HL-60 (cell line): ENCODE measurements at regions not wholly inside any gene's neighbourhood (a gene's known extent, or its start where the extent isn't known, plus 50 kb on each side); places are given as distances from the start of the nearest gene placed in this dataset.

ENCODE experiments used
- DNase-seq, 2 experiments: peaks; one replicate each; pipeline ENCODE4 v3.0.0-alpha.2; 2010 to 2020; ENCODE audit warnings: low read depth in 1 of 2, low spot score in 1 of 2
- H3K27ac ChIP-seq: fragments of 250-450 bp; sonication (Bioruptor Pico); replicated peaks from 2 replicates; pipeline ENCODE4 v1.5.1; 2020; ENCODE audit warnings: mild to moderate bottlenecking, moderate library complexity
- H3K27me3 ChIP-seq: fragments of 250-450 bp; sonication (Bioruptor Pico); 2 replicates; pipeline ENCODE4 v1.5.1; 2021; ENCODE audit warnings: mild to moderate bottlenecking, moderate library complexity; ENCODE audit not compliant: insufficient read depth, poor library complexity, severe bottlenecking
- H3K4me3 ChIP-seq: replicated peaks from 2 replicates; pipeline ENCODE4 v1.5.1; 2011; ENCODE audit warnings: mild to moderate bottlenecking, control low read depth, low read length; ENCODE audit not compliant: insufficient read depth
- CTCF ChIP-seq: IDR thresholded peaks from one replicate; pipeline ENCODE4 v1.5.1; 2011; ENCODE audit warnings: low read length, control low read depth, inconsistent platforms; ENCODE audit not compliant: insufficient read depth
- GABPA ChIP-seq: IDR thresholded peaks from 2 replicates; pipeline ENCODE4 v1.6.1; 2012; ENCODE audit warnings: low read depth
- POLR2AphosphoS5 ChIP-seq: IDR thresholded peaks from 2 replicates; pipeline ENCODE4 v1.6.1; 2012; ENCODE audit warnings: low read depth
- REST ChIP-seq: IDR thresholded peaks from 2 replicates; pipeline ENCODE4 v1.6.1; 2012; ENCODE audit warnings: low read depth; ENCODE audit not compliant: insufficient replicate concordance
- SPI1 ChIP-seq: IDR thresholded peaks from 2 replicates; pipeline ENCODE4 v1.6.1; 2012; ENCODE audit warnings: low read depth, mild to moderate bottlenecking, borderline replicate concordance

GRCh38 chr3:193791041-193792032 lies 198.3 kb downstream of the OPA1 start:
- no peaks in the 10 kb centered on the region for H3K27me3 ChIP-seq
- H3K4me3 ChIP-seq: no peak overlapping the region
- DNase-seq: peak in 1 of 2 experiments; percentile 14
- H3K27ac ChIP-seq: no peak overlapping the region
- TF ChIP-seq GABPA (no peak), CTCF (no peak), POLR2AphosphoS5 (no peak), REST (no peak), SPI1 (no peak; the same call in 1 of the 2 replicates)

DNA sequence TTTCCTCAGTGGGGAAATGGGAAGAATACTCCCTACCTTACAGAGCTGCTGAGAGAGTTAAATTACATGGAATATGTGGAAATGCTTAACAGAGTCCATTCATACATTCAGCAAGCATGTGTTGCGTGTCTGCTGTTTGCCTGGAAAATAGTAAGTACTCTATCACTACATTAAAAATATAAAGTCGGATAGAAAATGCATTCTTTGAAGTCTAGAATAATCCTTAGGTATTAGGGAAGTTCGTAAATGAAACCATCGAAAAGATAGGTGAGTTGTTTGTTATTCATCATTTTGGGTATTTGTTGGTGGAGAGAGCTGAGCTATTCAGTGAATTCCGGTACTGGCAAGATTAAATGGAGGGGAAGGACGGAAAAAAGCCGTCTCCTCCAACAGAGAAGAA lies 200.1 kb downstream of the OPA1 start:
- Histone ChIP-seq H3K27me3 (no peaks in the 10 kb centered on the region), H3K4me3 (no peak overlapping the region), H3K27ac (no peak overlapping the region)
- TF ChIP-seq REST (no peak), POLR2AphosphoS5 (no peak), SPI1 (no peak), CTCF (no peak), GABPA (no peak)
- DNase-seq: no peak

GRCh38 chr3:193794002-193794881 lies 201.2 kb downstream of the OPA1 start:
- H3K27me3 ChIP-seq: no peaks in the 10 kb centered on the region
- peak in 1 of 2 experiments; percentile 13 for DNase-seq
- TF ChIP-seq POLR2AphosphoS5: no peak
- TF ChIP-seq REST: no peak
- no peak for TF ChIP-seq CTCF
- no peak for TF ChIP-seq SPI1
- TF ChIP-seq GABPA: no peak
- H3K4me3 ChIP-seq: no peak overlapping the region
- no peak overlapping the region for H3K27ac ChIP-seq
